Endothelial cell of umbilical vein (primary cell): ENCODE measurements at regions not wholly inside any gene's neighbourhood (a gene's known extent, or its start where the extent isn't known, plus 50 kb on each side); places are given as distances from the start of the nearest gene placed in this dataset.

Experiments used
- CTCF ChIP-seq, 2 donors: IDR thresholded peaks; 1 replicate in 1 of 2; 2 replicates in 1 of 2; pipeline ENCODE4 v1.5.1; 2011; ENCODE audit warnings: low read length in 2 of 2, mild to moderate bottlenecking in 2 of 2, moderate library complexity in 2 of 2, control low read depth in 1 of 2, inconsistent platforms in 1 of 2, low read depth in 1 of 2; ENCODE audit not compliant: insufficient read depth in 1 of 2; ENCODE audit errors: extremely low read depth in 1 of 2
- EZH2 ChIP-seq: IDR thresholded peaks from 2 replicates; pipeline ENCODE4 v1.6.1; 2012; ENCODE audit warnings: borderline replicate concordance, low read depth, mild to moderate bottlenecking, moderate library complexity, low read length, inconsistent platforms; ENCODE audit not compliant: severe bottlenecking
- FOS ChIP-seq: IDR thresholded peaks from 2 replicates; pipeline ENCODE4 v1.6.1; 2011; ENCODE audit warnings: mild to moderate bottlenecking, low read length, moderate library complexity, borderline replicate concordance; ENCODE audit not compliant: insufficient read depth
- GATA2 ChIP-seq: IDR thresholded peaks from 2 replicates; pipeline ENCODE4 v1.7.0; 2011; ENCODE audit warnings: low read depth, mild to moderate bottlenecking, moderate library complexity, mixed read lengths, low read length; ENCODE audit not compliant: insufficient read length, insufficient read depth
- JUN ChIP-seq: IDR thresholded peaks from 2 replicates; pipeline ENCODE4 v1.6.1; 2011; ENCODE audit warnings: borderline replicate concordance, low read depth; ENCODE audit not compliant: insufficient read length, insufficient read depth
- MAX ChIP-seq: IDR thresholded peaks from 2 replicates; pipeline ENCODE4 v1.6.1; 2011; ENCODE audit not compliant: insufficient read depth, insufficient read length
- MYC ChIP-seq: IDR thresholded peaks from one replicate; pipeline ENCODE4 v1.6.1; 2011; ENCODE audit warnings: mild to moderate bottlenecking, low read depth, low read length
- POLR2A ChIP-seq: IDR thresholded peaks from 2 replicates; pipeline ENCODE4 v1.6.1; 2012; ENCODE audit warnings: low read depth, mild to moderate bottlenecking, control low read depth, low read length
- POLR2AphosphoS5 ChIP-seq: IDR thresholded peaks from 2 replicates; pipeline ENCODE4 v1.6.1; 2012; ENCODE audit warnings: low read depth, mild to moderate bottlenecking, control low read depth, low read length, moderate library complexity; ENCODE audit not compliant: insufficient read depth

GRCh38 chr1:29824025-29824424 lies 587.7 kb downstream of the PTPRU start:
- no peak for TF ChIP-seq POLR2A
- no peak for TF ChIP-seq CTCF (IDR thresholded peaks at IDR 0.05; ENCODE audit: extremely low read depth in 1 of 2, insufficient read depth in 1 of 2, low read depth in 1 of 2, low read length in 2 of 2)
- TF ChIP-seq MYC = no peak
- no peak for TF ChIP-seq EZH2
- no peak for TF ChIP-seq GATA2
- no peak for TF ChIP-seq POLR2AphosphoS5
- TF ChIP-seq MAX = no peak
- no peak for TF ChIP-seq FOS
- no peak for TF ChIP-seq JUN
